Right renal pelvis (tissue), 4 donors: ENCODE measurements at regions not wholly inside any gene's neighbourhood (a gene's known extent, or its start where the extent isn't known, plus 50 kb on each side); places are given as distances from the start of the nearest gene placed in this dataset.

Source experiments
- DNase-seq, 4 donors: peaks; one replicate each; pipeline ENCODE4 v3.0.0-alpha.2; 2013; ENCODE audit warnings: low read depth in 4 of 4, low spot score in 3 of 4, missing footprints in 1 of 4

DNA sequence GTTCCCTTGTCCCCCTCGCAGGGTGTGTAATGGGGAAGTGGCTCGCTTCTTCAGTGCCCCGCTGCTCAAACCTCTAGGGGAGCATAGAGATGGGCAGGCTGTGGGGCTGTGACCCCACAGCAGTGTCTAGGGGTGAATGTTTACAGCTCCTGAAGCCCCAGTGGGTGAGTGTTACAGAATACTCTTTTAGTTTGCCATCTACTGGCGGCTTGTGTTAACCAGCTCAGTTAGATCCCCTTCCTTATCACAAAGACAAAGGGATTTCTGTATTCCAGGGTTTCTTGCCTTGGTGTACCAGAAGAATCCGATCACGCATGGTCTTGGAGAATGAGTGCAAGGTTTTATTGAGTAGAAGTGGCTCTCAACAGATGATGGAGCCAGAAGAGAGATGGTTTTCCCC, 108.1 kb upstream of the IQCM start:
- DNase-seq: no peak

DNA sequence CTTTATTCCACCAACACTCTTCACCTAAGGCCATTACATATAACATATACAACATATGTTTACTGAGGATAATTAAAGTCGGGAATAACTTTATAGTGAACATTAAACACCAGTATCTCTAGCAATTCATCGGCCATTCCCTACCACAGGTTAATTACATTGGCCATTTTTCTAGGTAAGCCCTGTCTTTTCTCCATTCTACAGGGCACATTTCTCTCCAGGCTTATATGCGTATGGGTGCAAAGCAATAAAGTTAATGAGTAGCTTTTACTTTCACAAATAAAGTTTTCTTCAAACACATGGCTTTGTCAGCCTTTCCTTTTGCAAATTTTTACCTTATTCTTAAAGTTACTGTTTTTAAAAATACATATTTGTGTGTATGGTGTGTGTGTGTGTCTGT, 111.9 kb upstream of the IQCM start:
- DNase-seq: no peak

DNA sequence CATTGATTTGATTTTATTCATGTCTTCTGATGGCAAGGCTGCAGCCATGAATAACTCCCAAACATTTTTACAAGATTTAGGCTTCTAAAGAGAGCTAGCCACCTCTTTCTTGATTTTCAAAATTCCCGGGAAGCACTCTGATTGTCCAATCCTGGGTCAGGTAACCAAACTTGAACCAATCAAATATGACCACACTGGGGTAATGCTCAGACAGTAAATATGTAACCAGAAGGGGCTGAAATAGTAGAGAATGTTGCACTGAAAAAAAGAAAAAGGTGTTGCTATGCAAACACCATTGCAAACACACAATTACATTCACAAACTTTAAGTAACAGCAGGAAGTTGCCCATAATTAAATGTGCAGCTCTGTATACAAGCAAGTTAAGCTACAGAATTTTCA, 112.9 kb upstream of the IQCM start:
- no peak for DNase-seq

DNA sequence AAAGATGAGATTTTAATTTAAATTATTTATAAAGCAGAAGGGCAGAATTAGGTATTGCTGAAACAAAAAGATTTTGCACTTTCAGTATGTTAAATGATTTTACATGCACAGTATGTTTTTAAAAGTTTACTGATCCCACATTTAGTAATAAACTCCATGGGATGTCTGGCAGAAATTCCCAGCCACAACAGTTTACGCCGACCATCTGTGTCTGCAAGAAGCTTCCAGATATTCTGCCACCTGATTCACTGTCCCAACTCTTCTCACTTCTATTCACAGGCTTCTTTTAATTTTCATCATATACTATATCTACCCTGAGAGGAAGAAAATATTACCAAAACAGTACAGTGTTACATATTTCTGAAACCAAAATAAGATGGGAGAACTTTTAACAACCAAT, 115.8 kb upstream of the IQCM start:
- no peak for DNase-seq

DNA sequence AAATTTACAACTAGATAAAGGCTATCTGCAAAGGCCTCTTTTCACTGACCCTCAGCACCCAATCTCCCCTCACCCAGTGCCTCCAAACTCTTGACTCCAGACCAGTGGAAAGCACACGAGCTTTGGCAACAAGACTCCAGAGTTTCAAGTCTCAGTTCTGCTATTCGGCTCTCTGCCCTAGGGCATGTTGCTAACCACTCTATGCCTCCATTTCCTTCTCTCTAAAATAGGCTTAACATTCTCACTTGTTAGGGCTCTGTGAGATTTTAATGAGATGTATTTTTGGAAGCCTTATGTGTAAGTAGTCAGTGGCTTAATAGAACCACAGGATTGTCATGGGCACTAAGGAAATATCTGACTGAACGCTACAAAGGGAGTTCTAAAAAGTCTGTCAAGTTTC, 116.5 kb upstream of the IQCM start:
- no peak for DNase-seq

DNA sequence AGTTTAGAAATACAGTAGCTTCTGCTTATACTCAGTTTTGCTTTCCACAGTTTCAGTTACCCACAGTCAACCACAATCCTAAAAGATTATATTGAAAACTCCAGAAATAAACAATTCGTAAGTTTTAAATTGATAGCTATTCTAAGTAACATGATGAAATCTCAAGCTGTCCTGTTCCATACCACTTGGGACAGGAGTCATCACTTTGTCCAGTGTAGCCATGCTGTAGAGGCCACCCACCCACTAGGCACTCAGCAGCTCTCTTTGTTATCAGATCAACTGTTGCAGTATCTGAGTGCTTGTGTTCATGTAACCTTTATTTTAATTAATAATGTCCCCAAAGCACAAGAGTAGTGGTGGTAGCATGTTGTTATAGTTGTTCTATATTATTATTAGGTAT, 117.5 kb upstream of the IQCM start:
- no peak for DNase-seq

DNA sequence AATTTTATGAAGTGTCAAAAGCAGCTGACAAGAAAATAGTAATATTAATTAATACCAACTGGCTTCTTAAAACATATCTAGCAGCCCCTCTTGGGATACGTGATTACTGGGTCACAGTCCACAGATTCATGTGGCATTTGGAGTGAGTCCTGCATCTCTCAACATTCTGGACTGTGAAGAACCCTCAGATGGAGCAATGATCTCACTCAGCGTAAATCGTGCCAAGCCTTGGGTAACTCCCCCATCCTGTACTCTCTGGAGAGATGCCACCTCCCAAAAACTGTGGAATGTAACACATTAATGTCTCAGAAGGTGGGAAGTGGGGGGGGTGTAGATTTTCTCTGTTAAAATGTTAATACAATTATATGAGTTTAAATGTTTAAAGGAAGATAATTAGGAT, 118.2 kb upstream of the IQCM start:
- no peak for DNase-seq

DNA sequence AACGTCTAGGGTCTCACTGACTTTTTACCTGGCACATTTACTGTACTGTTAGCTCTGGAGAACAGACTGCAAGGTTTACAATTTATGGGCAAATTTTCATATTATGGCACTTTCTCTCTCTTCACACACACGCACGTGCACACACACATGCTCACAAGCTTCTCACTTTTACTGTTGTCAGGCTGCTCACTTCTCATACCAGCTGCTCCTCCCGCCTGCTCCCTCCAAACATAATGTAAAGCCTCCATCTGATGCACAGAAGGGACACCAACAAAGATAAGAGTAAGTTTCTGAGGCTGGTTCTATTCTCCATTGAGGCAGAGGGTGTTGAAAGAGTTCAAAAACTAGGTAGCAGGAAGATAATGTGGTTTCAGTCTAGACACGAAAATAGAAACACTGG, 128.9 kb upstream of the DCLK2 start:
- DNase-seq: no peak

DNA sequence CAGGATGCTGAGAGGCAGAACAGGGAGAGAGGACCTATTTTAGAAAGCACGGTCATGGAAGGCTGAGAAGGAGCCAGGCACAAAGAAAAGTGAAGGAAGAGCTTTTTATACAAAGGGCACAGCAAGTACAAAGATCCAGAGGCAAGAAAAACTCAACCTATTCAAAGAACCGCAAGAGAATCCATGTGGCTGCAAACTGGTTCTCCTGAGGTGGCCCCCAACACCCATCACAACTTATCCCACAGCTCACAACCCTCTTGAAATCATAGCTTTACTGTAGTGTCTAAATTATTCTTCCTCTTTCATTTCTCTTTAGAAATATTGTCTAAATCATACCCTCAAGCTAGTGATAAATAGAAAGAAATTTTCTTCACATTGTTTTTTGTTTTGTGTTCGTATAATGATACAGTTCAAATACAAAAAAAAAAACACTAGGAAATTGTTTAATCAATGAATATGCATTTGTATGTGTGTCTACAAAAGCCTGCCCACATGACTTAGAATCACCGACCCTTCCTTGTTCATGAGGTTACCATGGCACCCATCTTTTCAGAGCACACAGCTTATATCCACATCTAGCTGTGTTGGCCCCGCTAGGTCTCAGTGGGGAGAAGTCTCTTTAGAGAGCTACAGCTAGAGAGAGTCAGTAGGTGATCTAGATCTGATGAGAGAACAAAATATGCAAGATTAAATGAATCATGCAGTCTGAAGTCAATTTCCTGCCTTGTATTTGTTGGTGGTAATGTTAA, 126.9 kb upstream of the DCLK2 start:
- DNase-seq: no peak

DNA sequence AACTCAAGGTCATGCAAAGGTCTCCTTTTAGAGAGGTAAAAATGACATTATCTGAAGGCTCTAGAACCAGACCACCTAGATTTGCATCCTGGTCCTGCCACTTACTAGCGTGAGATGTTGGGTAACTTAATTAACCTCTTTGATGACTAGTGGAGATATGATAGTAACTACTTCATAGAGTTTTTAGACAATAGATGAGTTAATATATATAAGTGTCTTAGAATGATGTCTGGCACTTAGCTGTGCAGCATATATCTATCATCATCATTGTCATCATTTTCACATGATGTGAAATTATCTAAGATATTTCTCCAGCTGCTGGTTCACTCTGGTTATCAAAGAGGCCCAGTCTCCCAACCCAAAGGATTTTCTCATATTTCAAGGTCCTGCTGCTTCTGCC, 126.1 kb upstream of the DCLK2 start:
- no peak for DNase-seq

DNA sequence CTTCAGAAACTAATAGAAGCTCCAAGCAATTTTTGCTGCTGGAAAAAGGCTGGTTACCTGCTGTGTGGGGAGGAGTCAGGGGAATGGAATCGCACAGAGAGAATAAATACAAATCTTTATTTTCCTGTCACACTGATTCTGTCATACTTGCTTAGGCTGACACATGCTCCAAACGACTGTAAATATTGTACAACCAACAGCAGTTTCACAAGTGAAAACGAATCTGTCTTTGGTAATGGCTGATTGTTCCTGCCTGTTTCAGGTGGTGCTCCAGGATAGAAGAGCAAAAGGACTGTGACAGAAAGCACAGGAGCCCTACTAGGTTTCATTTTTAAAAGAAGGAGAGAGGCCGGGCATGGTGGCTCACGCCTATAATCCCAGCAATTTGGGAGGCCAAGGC, 125.5 kb upstream of the DCLK2 start:
- DNase-seq: no peak

DNA sequence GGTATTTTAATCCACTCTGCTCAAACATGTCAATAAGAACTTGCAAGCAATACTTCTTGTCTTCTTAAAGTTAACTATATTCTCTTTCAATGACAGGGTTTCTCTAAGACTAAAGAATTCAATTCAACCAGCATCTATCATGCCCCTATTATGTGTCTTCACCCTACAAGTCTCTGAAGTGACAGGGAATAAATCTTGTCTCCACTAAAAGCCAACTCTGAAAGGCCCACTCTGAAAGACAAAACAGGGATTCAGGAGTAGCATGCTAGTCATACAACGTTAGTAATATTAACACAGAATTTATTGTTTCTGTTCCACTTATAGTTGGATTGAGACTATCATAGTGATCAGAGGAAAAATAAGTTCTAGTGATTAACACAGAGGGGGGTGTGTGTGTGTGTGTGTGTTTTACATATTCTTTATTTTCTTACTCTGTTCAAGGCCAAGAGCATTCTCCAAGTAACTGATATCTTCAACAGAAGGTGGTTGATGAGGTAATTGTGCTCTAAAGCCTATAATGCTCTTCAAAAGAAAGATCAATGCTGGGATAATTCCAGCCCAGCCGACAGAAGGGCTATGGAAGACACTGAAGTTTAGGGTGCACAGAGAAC, 122.4 kb upstream of the DCLK2 start:
- no peak for DNase-seq

DNA sequence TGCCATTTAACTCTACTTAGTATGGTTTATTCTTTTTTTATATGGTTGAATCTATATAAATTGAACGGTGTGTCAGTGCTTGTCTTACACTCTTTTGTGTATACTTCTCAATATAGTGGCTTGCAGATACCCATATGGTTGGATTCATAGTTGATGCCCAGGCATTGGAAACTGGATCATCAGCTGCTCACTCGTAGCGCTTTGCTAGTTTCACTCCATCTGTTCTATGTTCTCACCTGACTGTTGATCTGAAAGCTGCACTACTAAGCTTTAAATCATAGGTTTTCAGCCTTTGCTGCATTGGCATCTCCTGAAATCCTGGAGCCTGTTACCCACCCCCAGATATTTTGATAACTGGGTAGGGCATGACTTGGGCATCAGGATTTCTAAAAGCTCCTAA, 121.6 kb upstream of the DCLK2 start:
- no peak for DNase-seq

DNA sequence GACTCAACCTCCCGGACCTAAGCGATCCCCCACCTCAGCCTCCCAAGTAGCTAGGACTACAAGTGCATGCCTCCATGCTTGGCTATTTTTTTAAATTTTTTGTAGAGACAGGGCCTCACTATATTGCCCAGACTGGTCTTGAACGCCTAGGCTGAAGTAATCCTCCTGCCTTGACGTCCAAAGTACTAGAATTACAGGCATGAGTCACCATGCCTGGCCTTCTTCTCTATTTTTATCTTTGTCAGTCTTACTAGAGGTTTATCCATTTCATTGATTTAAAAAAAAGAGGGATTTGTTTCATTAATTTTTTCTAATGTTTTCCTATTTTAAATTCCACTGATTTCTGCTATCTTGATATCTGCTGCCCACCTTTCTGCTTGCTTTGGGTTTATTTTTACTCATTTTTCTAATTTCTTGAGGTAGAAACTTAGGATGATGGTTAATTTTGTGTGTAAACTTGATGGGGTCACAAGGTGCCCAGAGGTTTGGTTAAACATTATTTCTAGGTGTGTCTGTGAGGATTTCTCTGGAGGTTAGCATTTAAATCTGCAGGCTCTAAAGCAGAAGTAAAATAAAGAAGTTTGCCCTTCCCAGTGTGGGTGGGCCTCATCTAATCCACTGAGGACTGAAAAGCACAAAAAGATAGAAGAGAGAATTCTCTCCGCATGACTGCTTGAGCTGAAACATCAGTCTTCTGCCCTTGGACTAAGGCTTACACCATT, 116.2 kb upstream of the DCLK2 start:
- DNase-seq: no peak

DNA sequence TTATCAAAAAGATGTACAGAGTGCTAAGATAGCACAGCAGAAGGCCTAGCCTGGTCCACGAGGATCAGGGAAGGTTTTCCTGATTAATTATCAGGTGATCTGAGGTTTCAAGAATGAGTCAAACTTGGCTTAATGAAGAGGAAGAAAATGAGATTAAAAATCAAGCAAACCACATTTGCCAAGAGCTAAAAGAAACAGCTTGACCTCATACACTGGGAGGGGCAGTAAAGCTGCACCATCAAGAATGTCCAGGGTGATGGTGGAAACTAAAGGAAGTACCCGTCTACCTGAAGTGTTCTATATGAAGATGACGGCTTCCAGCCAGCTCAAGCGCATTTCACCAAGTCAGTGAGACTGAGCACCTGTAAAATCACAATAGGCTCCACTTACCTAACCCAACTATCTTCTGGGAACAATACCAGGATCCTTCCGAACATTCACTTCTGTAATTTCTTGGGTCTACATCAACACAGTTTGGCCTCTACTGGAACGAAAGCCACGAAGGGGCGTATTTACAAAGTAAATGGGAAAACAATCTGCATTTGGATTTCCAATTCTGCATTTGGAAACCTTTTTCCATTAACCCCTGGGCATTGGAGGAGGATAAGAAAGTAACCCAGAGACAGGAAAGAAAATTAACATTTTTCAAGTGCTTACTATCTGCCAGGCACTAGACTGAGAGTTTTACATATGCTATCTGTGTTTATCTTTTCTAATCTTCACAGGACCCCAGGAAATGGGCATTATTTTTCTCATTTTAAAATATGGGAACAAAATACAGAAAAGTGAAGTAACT, 114.0 kb upstream of the DCLK2 start:
- DNase-seq: no peak

DNA sequence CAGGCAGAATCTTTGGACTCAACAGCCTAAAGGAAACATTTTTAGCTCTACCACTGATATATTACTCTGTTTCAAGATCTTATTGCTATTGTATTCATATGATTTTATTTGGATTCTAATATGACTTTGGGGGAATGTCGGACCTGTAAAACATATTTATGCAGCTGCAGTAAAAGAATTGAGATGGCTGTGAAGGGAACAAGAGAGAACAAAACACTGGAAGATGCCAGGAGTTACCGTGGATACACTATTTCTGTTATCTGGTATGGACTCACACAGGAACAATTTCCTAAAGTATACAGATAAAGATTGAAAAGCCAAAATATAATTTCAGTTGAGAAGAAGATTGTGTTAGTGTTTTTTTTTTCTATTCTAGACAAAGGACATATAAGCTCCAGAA, 113.0 kb upstream of the DCLK2 start:
- no peak for DNase-seq

DNA sequence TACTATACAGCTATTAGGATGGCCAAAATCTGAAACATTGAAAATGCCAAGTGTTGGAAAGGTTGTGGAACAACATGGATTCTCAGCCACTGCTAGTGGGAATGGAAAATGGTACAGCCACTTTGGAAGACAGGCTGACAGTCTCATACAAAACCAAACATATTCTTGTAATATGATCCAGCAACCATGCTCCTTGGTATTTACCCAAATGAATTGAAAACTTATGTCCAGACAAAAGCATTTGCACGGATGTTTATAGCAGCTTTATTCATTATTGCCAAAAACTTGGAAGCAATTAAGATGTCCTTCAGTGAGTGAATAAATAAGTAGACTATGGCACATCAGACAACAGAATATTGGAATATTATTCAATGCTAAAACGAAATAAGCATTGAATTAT, 105.8 kb upstream of the DCLK2 start:
- DNase-seq: no peak

DNA sequence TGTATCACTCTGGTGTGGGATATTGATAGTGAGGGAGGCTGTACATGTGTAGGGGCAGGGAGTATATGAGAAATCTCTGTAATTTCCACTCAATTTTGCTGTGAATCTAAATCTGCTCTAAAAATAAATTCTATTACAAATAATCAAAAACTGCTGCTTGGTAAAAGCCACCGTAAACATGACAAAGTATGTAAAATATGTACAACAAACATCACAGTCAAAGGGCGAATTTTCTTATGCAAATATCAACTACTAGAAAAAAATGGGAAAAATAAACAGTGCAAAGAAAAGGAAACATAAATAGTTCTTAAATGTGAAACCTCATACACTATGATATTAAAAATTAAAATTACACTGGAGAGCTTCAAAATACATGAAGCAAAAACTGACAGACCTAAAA, 105.1 kb upstream of the DCLK2 start:
- DNase-seq: no peak

DNA sequence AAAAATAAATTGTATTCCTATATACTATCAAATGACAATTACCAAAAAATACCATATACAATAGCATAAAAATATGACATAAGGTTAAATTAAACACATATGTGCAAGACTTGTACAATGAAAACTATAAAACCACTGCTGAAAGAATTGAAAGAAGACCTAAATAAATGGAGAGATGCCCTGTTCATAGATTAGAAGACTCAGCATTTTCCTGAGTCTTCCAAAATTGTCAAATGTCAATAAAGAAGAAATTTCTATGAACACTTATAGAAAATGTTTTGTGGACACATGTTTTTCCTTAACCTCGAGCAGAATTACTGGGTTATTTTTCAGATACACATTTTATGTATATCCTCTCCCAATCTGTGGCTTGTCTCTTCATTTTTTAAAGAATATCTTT, 103.1 kb upstream of the DCLK2 start:
- no peak for DNase-seq

DNA sequence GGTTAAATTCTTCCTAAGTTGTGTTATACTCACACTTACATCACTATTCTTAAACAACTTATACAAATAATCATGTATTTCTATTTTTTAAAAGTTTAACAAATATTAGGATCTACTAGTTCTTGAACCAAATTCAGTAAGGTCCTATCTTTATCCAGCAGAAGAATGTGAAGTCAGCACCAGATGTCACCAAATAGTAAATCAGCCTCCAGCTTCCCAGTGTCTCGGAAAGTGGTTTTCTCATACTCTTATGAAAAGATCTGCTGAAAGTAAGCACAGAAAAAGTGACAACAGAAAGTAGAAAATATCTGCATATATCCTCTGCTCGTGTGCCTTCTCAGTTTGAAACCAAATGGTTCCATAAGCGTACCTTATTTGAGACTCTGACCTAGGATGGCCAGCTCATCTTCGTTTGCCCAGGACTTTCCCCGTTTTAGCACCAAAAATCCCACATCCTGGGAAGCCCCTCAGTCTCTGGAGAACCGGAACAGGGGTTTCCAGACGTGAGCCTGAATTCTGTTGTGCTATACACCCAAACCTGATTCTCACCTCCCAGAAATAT, 98.0 kb upstream of the DCLK2 start:
- DNase-seq: no peak

DNA sequence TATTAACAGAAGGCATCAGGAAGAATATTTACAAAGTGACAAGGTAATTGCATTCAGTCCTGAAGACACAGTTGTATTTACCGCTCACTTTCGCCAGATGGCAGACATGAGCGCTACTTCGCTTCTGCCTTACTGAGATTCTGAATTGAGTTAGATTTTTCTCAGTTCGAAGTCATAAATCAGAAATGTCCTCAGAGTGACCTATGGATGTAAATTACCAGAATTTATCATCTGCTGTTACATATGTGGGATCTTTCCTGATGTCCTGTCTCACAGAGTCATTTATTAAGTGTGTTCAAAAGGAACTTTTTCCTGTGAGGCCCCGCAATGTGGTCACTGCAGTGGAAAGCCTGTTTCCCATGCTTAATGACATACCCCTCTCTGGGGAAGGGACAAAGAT, 97.3 kb upstream of the DCLK2 start:
- peak; percentile 60 to 75 (median 70) for DNase-seq
